Transverse colon (tissue), 3 donors: ENCODE measurements at regions not wholly inside any gene's neighbourhood (a gene's known extent, or its start where the extent isn't known, plus 50 kb on each side); places are given as distances from the start of the nearest gene placed in this dataset.

ENCODE experiments used
- POLR2A ChIP-seq: fragments of 450-650 bp; IDR thresholded peaks from one replicate; pipeline ENCODE4 v1.6.1; 2016; ENCODE audit warnings: antibody characterized with exemption, mild to moderate bottlenecking, moderate library complexity
- POLR2AphosphoS5 ChIP-seq, 3 donors: sonication (generic); formaldehyde crosslinking; IDR thresholded peaks; one replicate each; pipeline ENCODE4 v1.6.1; 2016; ENCODE audit warnings: antibody characterized with exemption in 3 of 3

- no peak for TF ChIP-seq POLR2AphosphoS5 (IDR thresholded peaks at IDR 0.05)
- TF ChIP-seq POLR2A, result no peak
Measured at GRCh38 chr11:76260296-76260925, 54.1 kb upstream of the WNT11 start.
